ENCODE measurements at regions not wholly inside any gene's neighbourhood (a gene's known extent, or its start where the extent isn't known, plus 50 kb on each side); places are given as distances from the start of the nearest gene placed in this dataset.

- DNase-seq (ENCODE audit: low read depth in 1 of 2, low spot score in 2 of 2) (no peak), FAIRE-seq (no peak)
- H3K4ac ChIP-seq (replicated peaks; ENCODE audit: insufficient read length, low read depth, low read length) = no peak overlapping the region
- H4K8ac ChIP-seq (ENCODE audit: extremely low read depth, insufficient read depth, low read length) = no peak overlapping the region
- no peaks in the 10 kb centered on the region for H3K36me3 ChIP-seq (ENCODE audit: control insufficient read depth in 2 of 4, insufficient read depth in 4 of 4, low read length in 3 of 4)
- H3K4me3 ChIP-seq (ENCODE audit: extremely low read depth in 1 of 4, insufficient read depth in 2 of 4, low read depth in 3 of 4, low read length in 4 of 4) = no peak overlapping the region
- no peaks in the 10 kb centered on the region for H4K20me1 ChIP-seq (replicated peaks in 1 of 2; ENCODE audit: control insufficient read depth in 1 of 2, insufficient read depth in 2 of 2, low read length in 2 of 2)
- H4K91ac ChIP-seq (replicated peaks; ENCODE audit: insufficient read length, low read length) = no peak overlapping the region
- H2AK5ac ChIP-seq (ENCODE audit: low read depth, low read length) = no peak overlapping the region
- H4K5ac ChIP-seq (ENCODE audit: insufficient read length, low read depth, low read length) = no peak overlapping the region
- H3K79me1 ChIP-seq (ENCODE audit: low read depth, low read length) = no peaks in the 10 kb centered on the region
- no peaks in the 10 kb centered on the region for H3K9me3 ChIP-seq (ENCODE audit: insufficient read depth in 2 of 2, low read depth in 1 of 2, low read length in 1 of 2)
- H2BK120ac ChIP-seq (replicated peaks; ENCODE audit: low read depth, low read length) = no peak overlapping the region
- H2BK20ac ChIP-seq (ENCODE audit: low read length) = no peak overlapping the region
- no peak overlapping the region for H2BK5ac ChIP-seq (ENCODE audit: low read depth, low read length)
- ChIA-PET POLR2A (ENCODE audit: partially characterized antibody) (no interaction called here), CTCF (ENCODE audit: partially characterized antibody) (interaction anchor here (0.6 to 2.3 kb wide), 6 partner anchors 66 to 150 kb away, joined by 3 to 20 read pairs (median 4); no protein-coding TSS in a partner anchor)
- H3K9ac ChIP-seq (replicated peaks in 1 of 4; ENCODE audit: extremely low read depth in 1 of 4, low read depth in 3 of 4, low read length in 3 of 4) = no peak overlapping the region
- H3K14ac ChIP-seq (ENCODE audit: insufficient read length) = no peak overlapping the region
- no peak overlapping the region for H3K18ac ChIP-seq (ENCODE audit: extremely low read depth, low read length)
- TF ChIP-seq GTF2F1 (IDR thresholded peaks at IDR 0.05; ENCODE audit: borderline replicate concordance, low read depth, low read length) = no peak
- TF ChIP-seq KDM4A (IDR thresholded peaks at IDR 0.05; ENCODE audit: low read depth, low read length, severe bottlenecking) = no peak
- no peak for TF ChIP-seq HDAC2 (IDR thresholded peaks at IDR 0.05; ENCODE audit: borderline replicate concordance in 1 of 2, low read depth in 2 of 2, low read length in 2 of 2)
- no peak for TF ChIP-seq SIN3A (conservative IDR thresholded peaks at IDR 0.05 in 1 of 2, IDR thresholded peaks at IDR 0.05 in 1 of 2; ENCODE audit: low read depth in 1 of 2, low read length in 2 of 2)
- no peak for TF ChIP-seq EP300 (IDR thresholded peaks at IDR 0.05; ENCODE audit: borderline replicate concordance in 1 of 2, low read depth in 2 of 2, low read length in 2 of 2)
- TF ChIP-seq KDM1A (IDR thresholded peaks at IDR 0.05; ENCODE audit: borderline replicate concordance, low read length) = no peak
- no peak for TF ChIP-seq CHD2 (IDR thresholded peaks at IDR 0.05; ENCODE audit: low read length)
- TF ChIP-seq SRF (IDR thresholded peaks at IDR 0.05; ENCODE audit: low read depth, low read length) = no peak
- H3K27ac ChIP-seq (ENCODE audit: low read depth, low read length) = no peak overlapping the region
- no peak overlapping the region for H2BK15ac ChIP-seq (ENCODE audit: low read length)
- H2AFZ ChIP-seq (ENCODE audit: low read length) = no peak overlapping the region
- 89% methylated on average over 10 of the region's 10 CpGs; no CpG with 5 or more reads in 1 of the 2 experiments for WGBS, 2 experiments (ENCODE audit: extremely low coverage in 1 of 2, insufficient coverage in 1 of 2, insufficient read length in 1 of 2, insufficient replicate concordance in 2 of 2, low coverage in 1 of 2, low lambda C conversion rate in 2 of 2, missing lambda C conversion rate in 1 of 2)
- H3K56ac ChIP-seq (replicated peaks; ENCODE audit: insufficient read length, low read depth, low read length) = no peak overlapping the region
- H3K23me2 ChIP-seq (ENCODE audit: low read depth, low read length) = no peaks in the 10 kb centered on the region
- no peak overlapping the region for H2BK12ac ChIP-seq (ENCODE audit: low read depth, low read length)
- no peaks in the 10 kb centered on the region for H3K4me1 ChIP-seq (replicated peaks in 1 of 4; ENCODE audit: control insufficient read depth in 3 of 4, insufficient read depth in 4 of 4, low read length in 3 of 4)
- no peaks in the 10 kb centered on the region for H3K79me2 ChIP-seq (ENCODE audit: control insufficient read depth in 1 of 2, insufficient read depth in 2 of 2, low read length in 2 of 2)
- no peaks in the 10 kb centered on the region for H3K27me3 ChIP-seq (replicated peaks in 1 of 4; ENCODE audit: control insufficient read depth in 3 of 4, extremely low read depth in 1 of 4, insufficient read depth in 3 of 4, low read length in 3 of 4)
- H3K23ac ChIP-seq (ENCODE audit: insufficient read length) = no peak overlapping the region
- no peak overlapping the region for H3K4me2 ChIP-seq (ENCODE audit: insufficient read depth in 1 of 2, low read depth in 2 of 2, low read length in 2 of 2)
Measured at GRCh38 chr18:7172611-7173010, 55.0 kb upstream of the LAMA1 start.
